ENCODE measurements at regions not wholly inside any gene's neighbourhood (a gene's known extent, or its start where the extent isn't known, plus 50 kb on each side); places are given as distances from the start of the nearest gene placed in this dataset.
"Not testable (repeated sequence)": the region's sequence is repeated elsewhere in the genome, so short reads cannot be mapped to it uniquely, and the experiment has no call there.

GRCh38 chr4:130025701-130026100, 929.7 kb downstream of the C4orf33 start:
- ATAC-seq: no peak

- ATAC-seq: no peak
Measured at GRCh38 chr4:130026185-130026584, 930.2 kb downstream of the C4orf33 start.

GRCh38 chr4:130027973-130028372, 932.0 kb downstream of the C4orf33 start:
- ATAC-seq: no peak

GRCh38 chr4:130028552-130028951, 932.6 kb downstream of the C4orf33 start:
- ATAC-seq: no peak

GRCh38 chr4:130029442-130029841, 933.5 kb downstream of the C4orf33 start:
- ATAC-seq: no peak

- ATAC-seq: no peak
Measured at GRCh38 chr4:130031858-130032257, 935.9 kb downstream of the C4orf33 start.

- not testable (repeated sequence) for ATAC-seq
Measured at GRCh38 chr4:130033657-130034056, 937.7 kb downstream of the C4orf33 start.

GRCh38 chr4:130034876-130035275, 938.9 kb downstream of the C4orf33 start:
- no peak for ATAC-seq

GRCh38 chr4:130035391-130035790, 939.4 kb downstream of the C4orf33 start:
- ATAC-seq: no peak

GRCh38 chr4:130037866-130038265, 941.9 kb downstream of the C4orf33 start:
- not testable (repeated sequence) for ATAC-seq

- not testable (repeated sequence) for ATAC-seq
Measured at GRCh38 chr4:130038540-130038939, 942.6 kb downstream of the C4orf33 start.

GRCh38 chr4:130043732-130044160, 947.8 kb downstream of the C4orf33 start:
- ATAC-seq: no peak

- no peak for ATAC-seq
Measured at GRCh38 chr4:130044788-130045531, 949.0 kb downstream of the C4orf33 start.

GRCh38 chr4:130053723-130054122, 957.8 kb downstream of the C4orf33 start:
- no peak for ATAC-seq

GRCh38 chr4:130054908-130055307, 959.0 kb downstream of the C4orf33 start:
- ATAC-seq: no peak

- no peak for ATAC-seq
Measured at GRCh38 chr4:130056286-130056685, 960.3 kb downstream of the C4orf33 start.

GRCh38 chr4:130064471-130064870, 968.5 kb downstream of the C4orf33 start:
- ATAC-seq: no peak

- ATAC-seq: no peak
Measured at GRCh38 chr4:130067419-130067818, 971.5 kb downstream of the C4orf33 start.

- ATAC-seq: no peak
Measured at GRCh38 chr4:130068072-130068471, 972.1 kb downstream of the C4orf33 start.

- ATAC-seq: no peak
Measured at GRCh38 chr4:130071746-130072145, 975.8 kb downstream of the C4orf33 start.

- no peak for ATAC-seq
Measured at GRCh38 chr4:130073145-130073790, 977.3 kb downstream of the C4orf33 start.

GRCh38 chr4:130074096-130074495, 978.1 kb downstream of the C4orf33 start:
- no peak for ATAC-seq

- ATAC-seq: no peak
Measured at GRCh38 chr4:130077275-130077674, 981.3 kb downstream of the C4orf33 start.

GRCh38 chr4:130079027-130079426, 983.1 kb downstream of the C4orf33 start:
- not testable (repeated sequence) for ATAC-seq

Measured in esophagus mucosa (tissue), 1 donor.